Spleen (tissue), 7 donors: ENCODE measurements at regions not wholly inside any gene's neighbourhood (a gene's known extent, or its start where the extent isn't known, plus 50 kb on each side); places are given as distances from the start of the nearest gene placed in this dataset.

ENCODE experiments used
- CTCF ChIP-seq, 11 experiments: fragments of 200-600 bp in 7 of 11; fragments of 450-650 bp in 4 of 11; sonication (generic) in 4 of 11; IDR thresholded peaks in 8 of 11; conservative IDR thresholded peaks in 3 of 11; 1 replicate in 7 of 11; 2 replicates in 4 of 11; pipeline versions ENCODE4 v1.4.0 to v1.8.0; 2016 to 2021; ENCODE audit warnings: antibody characterized with exemption in 11 of 11, inconsistent platforms in 4 of 11, mild to moderate bottlenecking in 1 of 11
- POLR2A ChIP-seq, 3 donors: fragments of 450-650 bp; IDR thresholded peaks; one replicate each; pipeline ENCODE4 v1.5.1; 2017; ENCODE audit warnings: antibody characterized with exemption in 3 of 3, mild to moderate bottlenecking in 1 of 3
- POLR2AphosphoS5 ChIP-seq, 3 donors: sonication (generic); formaldehyde crosslinking; IDR thresholded peaks; one replicate each; pipeline ENCODE4 v1.5.1; 2017; ENCODE audit warnings: antibody characterized with exemption in 3 of 3
- donor health status: DM: no; HTN: no; CAD: no; lungs with moderate emphysema.
- donor health status: DM: no; HTN: no; CAD: no.
- donor health status: DM: no; HTN: no; CAD: no.

GRCh38 chr12:131313635-131314034 lies 359.9 kb downstream of the ADGRD1 start:
- TF ChIP-seq CTCF (IDR thresholded peaks at IDR 0.05 in 8 of 11, conservative IDR thresholded peaks at IDR 0.05 in 3 of 11): no peak
- no peak for TF ChIP-seq POLR2A (IDR thresholded peaks at IDR 0.05)
- TF ChIP-seq POLR2AphosphoS5 (IDR thresholded peaks at IDR 0.05): no peak
